ENCODE measurements at regions not wholly inside any gene's neighbourhood (a gene's known extent, or its start where the extent isn't known, plus 50 kb on each side); places are given as distances from the start of the nearest gene placed in this dataset.

GRCh38 chr12:32053881-32054624, 52.6 kb upstream of the BICD1 start:
- Histone ChIP-seq H3K9ac (ENCODE audit: low read depth in 1 of 2, low read length in 2 of 2) (no peak overlapping the region), H3K4me1 (ENCODE audit: control insufficient read depth in 4 of 4, insufficient read depth in 4 of 4, low read length in 3 of 4) (no peaks in the 10 kb centered on the region), H3K36me3 (ENCODE audit: control insufficient read depth in 4 of 4, insufficient read depth in 3 of 4, low read depth in 1 of 4, low read length in 3 of 4) (no peaks in the 10 kb centered on the region), H3K27ac (ENCODE audit: low read depth in 1 of 2, low read length in 2 of 2) (no peak overlapping the region), H3K4me3 (ENCODE audit: low read depth in 1 of 3, low read length in 3 of 3) (no peak overlapping the region), H3K27me3 (ENCODE audit: control insufficient read depth in 4 of 4, insufficient read depth in 4 of 4, low read length in 3 of 4) (no peaks in the 10 kb centered on the region), H3K9me3 (ENCODE audit: control insufficient read depth in 4 of 4, low read length in 3 of 4) (no peaks in the 10 kb centered on the region)
- 89% methylated on average over 7 of the region's 7 CpGs for WGBS
- no peak for DNase-seq (ENCODE audit: low spot score)
- TF ChIP-seq EGR1 (IDR thresholded peaks at IDR 0.05; ENCODE audit: low read depth in 2 of 2) (no peak), HNF4G (IDR thresholded peaks at IDR 0.05) (no peak), GABPA (IDR thresholded peaks at IDR 0.05 in 1 of 2, conservative IDR thresholded peaks at IDR 0.05 in 1 of 2) (no peak)
